GM19468 (cell line): ENCODE measurements at regions not wholly inside any gene's neighbourhood (a gene's known extent, or its start where the extent isn't known, plus 50 kb on each side); places are given as distances from the start of the nearest gene placed in this dataset.

Experiments
- ATAC-seq: cut with Tn5 transposase; IDR thresholded peaks from one replicate; pipeline ENCODE4 v1.9.1; 2021; ENCODE audit warnings: mild to moderate bottlenecking, moderate library complexity, moderate number of reproducible peaks; ENCODE audit not compliant: unreplicated experiment; ENCODE audit errors: extremely low read depth

DNA sequence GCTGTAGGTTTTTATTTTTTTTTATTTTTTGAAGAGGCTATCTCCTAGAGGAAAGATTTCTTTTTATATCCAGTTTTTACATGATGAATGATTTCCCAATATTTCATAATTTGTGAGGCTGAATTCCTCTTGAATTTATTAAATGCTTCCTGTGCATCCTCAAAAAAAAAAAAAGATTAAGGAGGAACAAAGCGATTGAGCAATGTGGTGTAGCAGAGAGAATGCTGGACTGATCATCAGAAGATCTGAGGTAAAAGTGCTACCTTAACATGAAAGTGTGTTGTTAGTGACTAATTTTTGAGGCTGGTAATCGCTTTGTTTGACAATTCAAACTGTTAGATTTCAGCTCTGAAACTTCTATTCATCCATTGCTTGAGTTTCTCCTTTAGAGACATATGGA, 125.1 kb downstream of the ESM1 start:
- ATAC-seq: no peak

DNA sequence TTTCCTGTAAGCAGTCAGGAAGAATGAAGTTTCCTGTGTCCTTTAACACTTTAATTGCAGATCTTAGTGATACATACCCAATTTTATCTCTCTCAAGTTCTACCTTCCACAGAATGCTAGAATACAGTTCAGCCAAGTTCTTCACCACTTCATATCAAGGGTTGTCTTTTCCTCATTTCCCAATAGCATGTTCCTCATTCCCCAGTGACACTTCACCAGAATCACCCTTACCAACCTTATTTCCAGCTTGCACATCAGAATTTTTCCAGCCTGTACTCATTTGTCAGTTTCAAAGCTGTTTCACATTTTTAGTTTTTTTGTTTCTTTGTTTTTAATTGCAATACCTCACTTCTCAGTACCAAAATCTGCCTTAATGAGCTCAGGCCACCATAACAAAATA, 126.1 kb downstream of the ESM1 start:
- ATAC-seq: no peak

DNA sequence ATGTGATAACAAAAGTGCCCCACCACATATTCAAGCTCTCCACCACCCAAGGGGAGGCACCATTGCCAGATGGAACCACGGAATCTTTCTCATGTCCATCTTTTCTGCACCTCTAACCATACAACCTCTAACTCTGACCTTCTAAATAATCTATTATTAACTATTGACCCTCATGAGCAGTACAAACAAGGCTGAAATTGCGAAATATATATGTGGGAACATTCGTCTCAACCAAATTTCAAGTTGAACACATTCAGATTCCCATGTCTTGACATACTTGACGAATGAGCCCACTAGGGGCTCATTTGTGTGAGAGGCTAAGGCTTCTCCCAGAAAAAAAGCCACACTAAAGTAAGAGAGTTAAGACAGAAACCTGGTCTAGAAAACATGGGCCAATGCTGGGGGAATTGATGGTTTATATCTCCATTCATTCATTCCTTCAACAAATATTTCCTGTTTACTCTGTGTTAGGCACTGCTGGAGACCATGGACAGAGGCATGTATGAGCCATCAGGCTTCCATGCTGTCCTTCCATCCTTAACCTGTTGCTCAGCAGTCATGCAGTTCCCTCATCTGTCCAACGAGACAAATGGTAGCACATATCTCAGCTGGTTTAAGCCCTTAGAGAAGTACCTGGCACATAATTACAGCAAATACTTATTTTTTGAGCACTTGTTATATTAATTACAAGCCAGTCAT, 130.4 kb downstream of the ESM1 start:
- ATAC-seq: no peak

DNA sequence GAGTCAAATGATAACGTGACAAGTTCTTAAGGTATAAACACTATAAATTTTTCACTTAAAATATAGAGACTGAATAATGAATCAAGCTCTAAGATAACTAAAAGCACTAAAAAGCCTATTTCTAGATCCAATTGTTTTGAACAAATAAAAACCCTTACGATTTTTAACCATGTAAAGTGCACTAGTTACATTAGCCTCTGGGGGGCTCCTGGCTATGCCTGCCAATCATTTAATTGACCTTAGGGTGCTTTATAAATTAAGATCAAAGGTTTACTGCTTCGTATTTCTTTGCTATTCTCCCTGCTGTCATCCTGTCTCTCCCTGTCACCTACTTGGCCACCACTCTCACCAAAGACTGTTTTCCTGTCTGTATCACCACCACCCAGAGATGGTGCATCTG, 133.4 kb downstream of the ESM1 start:
- no peak for ATAC-seq

DNA sequence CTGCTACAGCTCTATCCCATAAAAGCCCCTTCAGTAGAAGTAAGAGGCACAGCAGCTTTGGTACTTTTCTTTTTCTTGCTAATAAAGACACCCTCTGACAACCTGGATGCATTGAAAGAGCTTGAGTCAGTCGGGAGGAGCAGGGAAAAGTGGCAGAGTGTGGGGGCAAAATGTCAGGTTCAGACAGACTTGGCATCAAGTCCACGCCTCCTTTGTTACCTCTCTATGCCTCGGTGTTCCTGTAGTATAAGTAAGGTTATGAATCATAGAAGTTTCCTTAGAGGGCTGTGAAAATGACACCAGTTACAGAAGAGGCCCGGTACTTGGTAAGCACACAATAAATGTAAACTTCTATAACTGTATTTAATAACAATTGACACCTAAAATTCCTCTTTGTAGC, 133.9 kb downstream of the ESM1 start:
- no peak for ATAC-seq

DNA sequence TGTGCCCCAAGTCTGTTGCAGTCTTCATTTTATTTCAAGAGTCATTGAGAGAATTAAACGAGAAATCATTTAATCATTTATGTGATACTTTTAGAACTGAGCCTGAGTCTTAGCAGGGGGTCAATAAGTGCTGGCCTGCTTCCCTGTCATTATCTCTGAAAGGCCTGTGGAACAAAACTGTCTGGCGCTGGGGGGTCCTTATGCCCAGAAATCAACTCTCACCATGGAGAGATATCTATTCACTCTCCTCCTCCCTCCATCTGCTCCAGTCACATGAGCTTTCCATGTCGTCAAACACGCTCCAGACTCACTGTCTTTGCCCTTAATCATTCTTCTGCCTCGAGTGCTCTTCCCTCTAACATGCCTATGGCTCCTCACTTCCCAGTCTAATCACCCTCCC, 136.8 kb downstream of the ESM1 start:
- ATAC-seq: no peak

DNA sequence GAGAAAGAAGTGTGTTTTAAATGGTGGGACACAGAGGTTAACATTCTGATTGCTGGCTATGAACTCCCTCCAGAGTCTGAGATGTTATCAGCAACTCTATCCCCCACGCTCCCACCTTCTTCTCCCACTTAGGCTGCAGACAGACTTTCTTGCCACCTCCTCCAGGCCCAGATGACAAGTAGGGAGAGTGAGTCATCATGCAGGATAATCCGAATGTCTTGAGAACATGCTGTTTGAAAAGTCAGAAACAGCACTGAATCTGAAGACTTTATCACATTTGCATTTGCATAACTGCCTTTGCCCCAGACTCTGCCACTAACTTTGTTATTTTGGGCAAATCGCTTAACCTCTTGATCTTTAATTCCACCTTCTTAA, 139.8 kb downstream of the ESM1 start:
- no peak for ATAC-seq

DNA sequence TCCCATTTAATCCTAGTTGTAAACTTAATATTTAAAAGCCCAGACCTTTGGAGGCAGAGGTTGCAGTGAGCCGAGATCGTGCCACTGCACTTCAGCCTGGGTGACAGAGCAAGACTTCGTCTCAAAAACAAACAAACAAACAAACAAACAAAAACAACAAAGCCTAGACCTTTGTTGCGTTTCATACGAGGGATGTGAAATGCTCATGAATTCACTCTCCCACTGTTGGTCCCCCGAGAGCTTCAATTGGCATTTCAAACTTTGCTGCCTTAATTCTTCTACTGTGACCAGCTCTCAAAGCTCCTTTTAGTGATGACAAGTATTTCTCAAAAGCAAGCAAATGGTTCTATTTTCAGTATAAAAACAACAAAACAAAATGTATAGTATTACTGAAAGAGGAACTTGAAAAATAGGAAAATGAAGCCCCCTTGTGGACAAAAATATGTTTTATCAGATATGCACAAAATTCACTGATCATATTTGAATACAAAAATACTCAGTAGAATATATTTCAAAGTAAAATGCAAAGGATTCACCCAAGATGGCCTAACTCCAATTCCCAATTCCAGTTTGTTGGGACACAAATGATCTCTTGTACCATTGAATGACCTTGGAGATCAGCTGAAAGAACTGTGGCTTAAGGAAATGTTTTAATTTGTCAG, 140.4 kb downstream of the ESM1 start:
- no peak for ATAC-seq

DNA sequence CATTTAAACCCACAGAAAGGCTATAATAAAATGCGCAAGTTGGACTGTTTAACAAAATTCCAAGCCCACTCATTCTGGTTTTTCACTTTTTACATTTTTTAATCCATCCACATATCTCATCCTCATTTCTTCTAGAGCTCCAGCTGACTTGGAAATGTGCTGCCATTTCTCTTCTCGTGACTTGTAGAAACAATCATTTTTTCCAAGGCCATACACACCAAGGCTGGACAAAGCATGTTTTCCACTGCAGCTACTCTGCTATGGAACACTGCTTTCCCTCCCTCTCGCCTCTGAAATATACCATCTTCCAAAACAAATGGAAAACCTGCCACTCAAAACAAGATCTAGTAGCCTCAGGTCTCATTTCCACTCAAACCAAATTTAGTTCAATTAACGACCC, 141.1 kb downstream of the ESM1 start:
- ATAC-seq: no peak

DNA sequence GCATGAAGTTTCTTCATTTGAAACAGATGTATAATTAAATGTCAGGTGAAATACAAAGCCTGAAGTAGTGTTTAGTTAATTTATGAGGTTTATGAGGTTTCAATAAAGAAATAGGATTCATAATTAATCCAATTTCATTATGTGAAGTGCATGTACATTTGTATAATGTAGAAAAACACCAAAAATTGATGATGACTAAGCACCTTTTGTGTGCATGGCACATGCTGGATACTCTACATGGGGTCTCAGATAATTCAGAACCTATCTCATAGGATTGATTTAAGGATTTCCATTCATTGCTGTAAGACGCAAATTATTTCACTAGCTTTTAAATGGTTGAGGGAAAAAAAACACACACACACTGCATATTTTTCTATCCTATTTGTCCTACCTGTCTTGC, 143.9 kb downstream of the ESM1 start:
- no peak for ATAC-seq

DNA sequence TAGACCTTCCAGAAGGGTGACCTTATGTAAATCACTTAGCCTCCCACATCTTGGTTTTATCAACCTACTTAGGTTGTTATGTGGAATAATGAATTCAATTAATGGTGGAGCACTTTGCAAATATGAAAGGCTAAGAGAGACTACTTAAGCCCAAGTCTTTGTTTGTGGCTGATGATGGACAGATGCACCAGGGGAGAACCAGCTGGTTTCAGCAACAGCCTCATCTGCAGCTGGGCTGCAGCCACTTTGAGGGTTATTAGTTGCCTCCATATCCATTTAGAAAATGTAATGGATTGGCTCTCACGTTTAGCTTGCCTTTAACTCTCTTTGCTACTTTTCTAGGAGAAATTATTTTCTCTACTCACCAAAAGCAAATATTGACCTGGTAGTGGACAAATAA, 146.6 kb downstream of the ESM1 start:
- ATAC-seq: no peak

DNA sequence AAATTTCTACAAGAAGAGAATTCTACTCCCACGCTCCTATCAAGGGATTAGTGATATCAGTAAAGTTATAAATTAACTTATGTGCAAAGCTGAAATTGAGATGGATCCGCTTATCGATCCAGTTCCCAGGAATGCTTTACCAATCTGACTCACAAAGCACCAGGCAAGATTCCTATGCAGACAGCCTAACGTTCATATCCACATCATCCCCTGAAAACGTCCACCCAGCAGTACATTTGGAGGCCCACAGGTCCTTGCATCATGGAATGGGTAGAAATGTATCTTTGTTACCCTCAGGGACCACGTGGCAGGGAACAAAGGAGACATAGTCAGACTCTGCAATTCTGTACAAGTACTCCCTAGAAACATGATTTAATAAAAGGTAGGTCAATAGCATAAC, 147.4 kb downstream of the ESM1 start:
- ATAC-seq: no peak

DNA sequence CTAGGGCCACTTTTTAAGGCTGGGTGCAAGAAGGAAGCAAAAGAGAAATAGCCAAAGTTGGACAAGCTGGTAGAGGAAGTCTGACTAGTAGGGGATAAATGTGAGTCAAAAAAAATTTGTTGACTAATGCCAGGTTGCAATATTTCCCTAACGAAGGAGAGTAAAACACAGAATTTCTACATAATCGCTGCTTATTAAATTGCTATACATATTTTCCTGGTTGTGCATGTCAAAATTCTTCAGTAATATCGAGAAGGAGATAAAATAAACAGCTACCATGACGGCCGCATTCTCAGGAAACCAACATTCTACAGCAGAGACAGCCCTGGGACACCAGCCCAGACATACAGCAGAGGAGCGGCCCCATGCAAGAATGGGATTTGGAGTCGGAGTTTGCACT, 148.3 kb downstream of the ESM1 start:
- ATAC-seq: no peak

DNA sequence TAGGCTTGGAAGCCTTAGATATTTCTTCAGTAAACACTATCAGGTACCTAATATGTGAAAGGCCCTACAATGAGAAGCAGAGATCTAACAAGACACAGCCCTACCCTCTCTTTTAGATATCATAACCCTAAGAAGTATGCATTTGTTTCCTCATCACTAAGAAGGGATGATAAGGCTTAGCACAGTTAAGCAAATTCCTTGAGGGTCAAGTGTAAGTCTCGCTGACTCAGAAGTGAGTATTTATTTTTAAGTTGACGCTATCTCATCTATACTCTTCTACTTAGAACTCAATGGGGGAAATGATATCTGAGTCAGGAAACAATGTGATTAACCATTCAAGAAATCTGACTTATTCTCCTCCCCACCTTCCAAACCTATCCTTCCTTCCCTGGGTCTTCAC, 149.7 kb downstream of the ESM1 start:
- no peak for ATAC-seq

DNA sequence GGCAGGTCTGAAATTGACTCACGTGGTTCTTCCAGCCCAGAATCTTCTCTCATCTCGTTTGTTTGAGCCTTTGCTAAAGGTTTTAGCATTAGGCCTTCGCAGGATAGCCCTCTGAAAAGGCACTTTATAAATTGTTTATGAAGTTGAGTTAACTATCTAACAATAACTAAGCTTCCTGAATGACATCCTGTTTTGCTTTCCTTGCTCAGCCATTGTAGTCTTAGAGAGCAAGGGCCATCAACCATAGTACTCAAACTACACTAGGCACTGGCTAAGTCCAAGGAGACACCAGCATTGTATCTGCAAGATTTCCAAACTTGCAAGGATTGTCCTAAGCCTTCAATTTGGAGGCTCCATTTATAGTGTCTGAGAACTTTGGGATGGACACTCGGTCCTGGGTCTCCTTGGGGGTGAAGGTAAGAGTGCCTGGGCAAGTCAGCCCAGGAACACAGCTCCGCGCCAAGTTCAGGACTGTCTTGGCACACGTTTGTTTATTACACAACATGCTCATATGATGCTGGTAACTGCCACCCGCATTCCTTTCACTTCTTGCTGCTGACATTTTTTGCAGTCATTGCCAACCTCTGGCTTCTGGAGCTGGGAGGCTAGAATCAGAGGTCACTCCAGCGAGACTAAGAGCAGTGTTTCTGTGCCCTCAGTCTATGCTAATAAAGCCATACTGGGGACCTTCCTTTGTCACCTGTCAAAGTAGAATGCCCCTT, 151.1 kb downstream of the ESM1 start:
- no peak for ATAC-seq

DNA sequence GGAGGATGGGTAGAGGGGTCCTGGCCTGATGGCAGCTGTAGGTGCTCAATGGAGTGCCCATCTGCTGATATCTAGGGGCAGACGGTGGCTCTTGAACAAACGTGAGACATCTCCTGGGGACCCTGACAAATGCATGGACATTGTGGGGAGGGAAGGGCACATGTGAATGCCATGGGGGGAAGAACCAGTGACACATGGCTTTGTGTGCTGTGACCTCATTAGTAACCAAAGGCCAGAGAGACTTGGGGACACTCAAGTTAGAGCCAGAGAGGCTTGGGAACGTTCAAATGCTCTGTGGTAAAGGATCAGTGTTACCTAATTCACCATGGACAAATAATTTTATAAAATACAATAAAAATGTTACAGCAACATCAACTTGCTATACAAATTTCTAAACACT, 151.8 kb downstream of the ESM1 start:
- ATAC-seq: no peak

DNA sequence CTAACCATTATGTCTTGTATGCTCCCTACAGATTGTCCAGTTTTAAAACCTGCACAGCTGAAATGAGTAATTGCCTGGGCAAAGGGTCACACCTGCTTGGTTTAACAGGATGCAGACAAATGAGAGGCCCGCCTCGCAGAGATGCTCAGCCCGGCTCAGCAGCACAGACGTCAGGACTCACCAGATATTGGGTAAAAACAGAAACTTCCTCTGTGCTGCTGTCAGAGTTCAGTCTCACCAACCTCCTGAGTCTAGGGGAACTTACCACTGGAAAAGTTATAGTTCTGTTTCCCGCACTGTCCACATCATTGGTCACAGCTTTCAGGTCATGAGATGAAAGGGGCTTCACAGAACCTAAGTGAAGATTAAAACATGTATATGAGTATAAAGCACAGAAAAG, 152.5 kb downstream of the ESM1 start:
- ATAC-seq: no peak

DNA sequence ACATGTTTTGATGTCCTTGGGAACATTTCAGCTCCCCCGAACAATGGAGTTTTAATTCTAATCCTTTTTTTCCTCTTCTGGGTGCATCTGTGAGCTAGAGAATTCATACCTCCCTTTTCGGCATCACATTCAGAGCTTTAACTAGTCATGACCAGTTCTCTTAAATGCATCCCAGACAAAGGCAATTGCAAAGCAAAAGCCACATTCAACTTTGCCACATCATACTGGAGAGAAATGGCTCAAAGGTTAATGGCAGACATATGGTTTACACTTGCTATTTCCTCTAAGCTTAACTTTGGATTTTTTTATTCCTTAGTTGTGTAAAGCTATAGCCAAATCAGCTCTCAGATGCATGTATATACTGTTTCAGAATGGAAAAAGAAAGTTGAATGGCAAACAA, 153.3 kb downstream of the ESM1 start:
- no peak for ATAC-seq

DNA sequence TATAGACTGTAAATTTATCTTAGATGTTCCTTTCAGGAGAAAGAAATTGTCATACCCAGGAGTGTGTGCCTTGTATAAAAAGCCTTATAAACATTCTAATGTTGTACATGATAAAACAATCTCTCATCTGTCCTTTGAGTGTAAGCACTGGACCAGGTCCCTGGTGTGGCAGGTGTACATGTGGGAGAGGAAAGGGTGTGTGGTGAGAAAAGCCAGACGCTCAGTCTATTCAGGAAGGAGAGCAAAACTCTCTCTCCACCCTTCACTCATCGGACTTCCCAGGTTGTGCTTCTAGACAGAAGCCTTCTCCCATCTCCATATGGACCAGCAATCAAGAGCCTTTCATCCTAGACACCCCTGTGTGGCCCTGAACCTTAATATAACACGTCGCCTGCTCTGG, 154.2 kb downstream of the ESM1 start:
- ATAC-seq: no peak

DNA sequence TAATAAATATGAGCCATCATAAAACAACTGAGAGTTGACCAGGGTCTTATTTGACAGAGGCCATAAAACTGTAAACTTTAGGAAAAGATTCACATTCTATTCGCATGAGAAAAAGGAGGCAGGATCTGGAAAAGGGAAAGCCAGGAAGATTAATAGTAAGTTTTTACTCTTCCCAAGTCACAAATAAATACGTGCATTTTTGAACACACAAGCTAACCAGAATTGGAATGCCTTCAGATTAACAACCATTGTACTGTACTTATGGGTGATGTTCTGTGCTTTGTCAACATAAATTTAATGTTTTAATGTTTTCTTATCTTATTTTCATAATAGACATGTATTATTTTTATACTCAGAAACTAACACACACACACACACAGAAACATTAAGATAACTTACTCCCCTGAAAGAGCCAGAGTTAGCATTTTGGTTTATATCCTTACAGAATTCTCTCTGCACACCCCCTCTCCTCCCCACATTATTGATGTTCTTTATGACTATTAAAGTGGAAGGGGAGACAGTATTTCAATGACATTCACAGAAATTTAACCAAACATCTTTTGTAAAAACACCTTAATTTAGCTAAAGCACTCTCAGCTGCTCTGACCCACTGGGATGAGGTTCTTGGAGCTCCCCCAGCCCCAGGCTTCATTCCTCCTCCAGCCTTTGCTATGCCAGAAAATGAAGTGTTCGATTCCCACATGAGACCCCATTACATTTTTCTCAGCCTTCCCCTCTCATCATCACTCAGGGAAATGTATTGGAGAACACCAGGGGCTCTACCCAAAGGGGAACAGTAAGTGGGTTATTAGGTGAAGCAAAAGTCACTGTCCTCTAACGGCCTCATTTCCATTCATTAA, 155.5 kb downstream of the ESM1 start:
- no peak for ATAC-seq

DNA sequence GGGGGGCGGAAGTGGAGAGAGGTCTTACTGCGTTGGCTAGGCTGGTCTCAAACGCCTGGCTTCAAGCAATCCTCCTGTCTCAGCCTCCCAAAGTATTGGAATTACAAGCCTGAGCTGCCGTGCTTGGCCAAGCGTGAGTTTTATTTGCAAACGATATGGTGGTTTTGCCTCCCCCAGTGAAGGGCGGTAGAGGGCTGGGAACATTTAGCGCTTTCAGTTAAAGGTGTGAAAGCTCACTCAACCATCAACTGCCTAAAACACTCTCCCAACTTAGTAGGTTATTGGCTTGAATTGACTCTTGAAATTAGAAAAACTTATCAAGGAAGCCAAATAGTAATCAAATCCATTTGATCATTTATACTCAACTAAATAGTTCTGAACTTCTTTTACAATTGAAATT, 156.3 kb downstream of the ESM1 start:
- ATAC-seq: no peak
